ENCODE measurements at regions not wholly inside any gene's neighbourhood (a gene's known extent, or its start where the extent isn't known, plus 50 kb on each side); places are given as distances from the start of the nearest gene placed in this dataset.

- H3K4me3 ChIP-seq (ENCODE audit: low read depth, poor library complexity, severe bottlenecking), result no peak overlapping the region
- WGBS, 2 donors, result 67 to 79% methylated on average over 4 of the region's 4 CpGs
- TF ChIP-seq CTCF (IDR thresholded peaks at IDR 0.05), result no peak
- TF ChIP-seq POLR2A (IDR thresholded peaks at IDR 0.05), result no peak
- intact Hi-C loops (cut with DNase I; ENCODE audit: low total_unique reads), result no loop called here
- no peak for DNase-seq (ENCODE audit: low spot score in 2 of 2)
Observed at GRCh38 chr6:147895272-147895671, 386.8 kb downstream of the SAMD5 start.

GRCh38 chr6:147900247-147900830 lies 391.8 kb downstream of the SAMD5 start:
- TF ChIP-seq POLR2A (IDR thresholded peaks at IDR 0.05), result no peak
- TF ChIP-seq CTCF (IDR thresholded peaks at IDR 0.05), result no peak
- 63 to 67% methylated on average over 12 of the region's 12 CpGs for WGBS, 2 donors
- no peak for DNase-seq (ENCODE audit: low spot score in 2 of 2)
- intact Hi-C loops (cut with DNase I; ENCODE audit: low total_unique reads), result no loop called here
- no peak overlapping the region for H3K4me3 ChIP-seq (ENCODE audit: low read depth, poor library complexity, severe bottlenecking)

GRCh38 chr6:147903321-147903720 lies 394.8 kb downstream of the SAMD5 start:
- TF ChIP-seq CTCF (IDR thresholded peaks at IDR 0.05), result no peak
- no peak for TF ChIP-seq POLR2A (IDR thresholded peaks at IDR 0.05)
- no peak for DNase-seq (ENCODE audit: low spot score in 2 of 2)
- 95 to 98% methylated on average over 4 of the region's 4 CpGs for WGBS, 2 donors
- intact Hi-C loops (cut with DNase I; ENCODE audit: low total_unique reads), result no loop called here
- H3K4me3 ChIP-seq (ENCODE audit: low read depth, poor library complexity, severe bottlenecking), result no peak overlapping the region

- intact Hi-C loops (cut with DNase I; ENCODE audit: low total_unique reads), result no loop called here
- TF ChIP-seq CTCF (IDR thresholded peaks at IDR 0.05) (no peak), POLR2A (IDR thresholded peaks at IDR 0.05) (no peak)
- WGBS, 2 donors, result 96 to 97% methylated on average over 2 of the region's 2 CpGs
- no peak overlapping the region for H3K4me3 ChIP-seq (ENCODE audit: low read depth, poor library complexity, severe bottlenecking)
- no peak for DNase-seq (ENCODE audit: low spot score in 2 of 2)
Observed at GRCh38 chr6:147903931-147904330, 395.4 kb downstream of the SAMD5 start.

- TF ChIP-seq CTCF (IDR thresholded peaks at IDR 0.05), result no peak
- TF ChIP-seq POLR2A (IDR thresholded peaks at IDR 0.05), result no peak
- H3K4me3 ChIP-seq (ENCODE audit: low read depth, poor library complexity, severe bottlenecking), result no peak overlapping the region
- intact Hi-C loops (cut with DNase I; ENCODE audit: low total_unique reads), result no loop called here
- no peak for DNase-seq (ENCODE audit: low spot score in 2 of 2)
- WGBS, 2 donors, result 88% methylated on average over 4 of the region's 4 CpGs
Observed at GRCh38 chr6:147904416-147904815, 395.9 kb downstream of the SAMD5 start.

GRCh38 chr6:147905711-147906110 lies 397.2 kb downstream of the SAMD5 start:
- TF ChIP-seq POLR2A (IDR thresholded peaks at IDR 0.05) (no peak), CTCF (IDR thresholded peaks at IDR 0.05) (no peak)
- no peak overlapping the region for H3K4me3 ChIP-seq (ENCODE audit: low read depth, poor library complexity, severe bottlenecking)
- WGBS, 2 donors, result 75 to 76% methylated on average over 3 of the region's 3 CpGs
- intact Hi-C loops (cut with DNase I; ENCODE audit: low total_unique reads), result no loop called here
- no peak for DNase-seq (ENCODE audit: low spot score in 2 of 2)
